ENCODE measurements at regions not wholly inside any gene's neighbourhood (a gene's known extent, or its start where the extent isn't known, plus 50 kb on each side); places are given as distances from the start of the nearest gene placed in this dataset.

GRCh38 chr5:2879701-2880100 is 128.2 kb upstream of the IRX2 start:
- in situ Hi-C loops (cut with HindIII; ENCODE audit: low sequenced_read_pairs): no loop called here
- DNase-seq (ENCODE audit: low read depth): no peak
- TF ChIP-seq, protein P1, sequence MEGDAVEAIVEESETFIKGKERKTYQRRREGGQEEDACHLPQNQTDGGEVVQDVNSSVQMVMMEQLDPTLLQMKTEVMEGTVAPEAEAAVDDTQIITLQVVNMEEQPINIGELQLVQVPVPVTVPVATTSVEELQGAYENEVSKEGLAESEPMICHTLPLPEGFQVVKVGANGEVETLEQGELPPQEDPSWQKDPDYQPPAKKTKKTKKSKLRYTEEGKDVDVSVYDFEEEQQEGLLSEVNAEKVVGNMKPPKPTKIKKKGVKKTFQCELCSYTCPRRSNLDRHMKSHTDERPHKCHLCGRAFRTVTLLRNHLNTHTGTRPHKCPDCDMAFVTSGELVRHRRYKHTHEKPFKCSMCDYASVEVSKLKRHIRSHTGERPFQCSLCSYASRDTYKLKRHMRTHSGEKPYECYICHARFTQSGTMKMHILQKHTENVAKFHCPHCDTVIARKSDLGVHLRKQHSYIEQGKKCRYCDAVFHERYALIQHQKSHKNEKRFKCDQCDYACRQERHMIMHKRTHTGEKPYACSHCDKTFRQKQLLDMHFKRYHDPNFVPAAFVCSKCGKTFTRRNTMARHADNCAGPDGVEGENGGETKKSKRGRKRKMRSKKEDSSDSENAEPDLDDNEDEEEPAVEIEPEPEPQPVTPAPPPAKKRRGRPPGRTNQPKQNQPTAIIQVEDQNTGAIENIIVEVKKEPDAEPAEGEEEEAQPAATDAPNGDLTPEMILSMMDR (IDR thresholded peaks at IDR 0.05; ENCODE audit: low read depth, low read length, missing control alignments): no peak

DNA sequence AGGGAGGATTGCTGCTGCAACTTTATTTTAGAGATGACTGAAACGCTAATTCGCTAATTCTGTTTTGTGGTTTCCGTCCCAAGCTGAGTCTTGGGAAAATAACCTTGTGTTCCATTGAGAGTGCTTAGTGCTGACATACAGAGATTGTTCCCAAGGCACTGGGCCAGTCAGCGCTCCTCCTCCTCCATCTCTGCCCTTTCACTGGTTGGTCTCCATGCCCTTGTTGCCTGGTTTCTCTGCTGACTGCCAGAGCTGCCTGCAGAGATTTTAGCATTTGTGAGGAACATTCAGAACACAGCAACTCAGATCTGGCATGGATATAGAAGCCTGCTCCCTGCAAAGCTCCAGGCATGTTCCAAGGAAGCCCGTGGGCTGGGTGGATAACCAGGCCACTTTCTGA is 126.0 kb upstream of the IRX2 start:
- in situ Hi-C loops (cut with HindIII; ENCODE audit: low sequenced_read_pairs): no loop called here
- TF ChIP-seq, protein P1 (IDR thresholded peaks at IDR 0.05; ENCODE audit: low read depth, low read length, missing control alignments): no peak
- H3K4me3 ChIP-seq (ENCODE audit: low read depth, low read length): no peak overlapping the region
- DNase-seq (ENCODE audit: low read depth): no peak

More at GRCh38 chr5:2879701-2880100, 128.2 kb upstream of the IRX2 start:
- no peak overlapping the region for H3K4me3 ChIP-seq (ENCODE audit: low read depth, low read length)

DNA sequence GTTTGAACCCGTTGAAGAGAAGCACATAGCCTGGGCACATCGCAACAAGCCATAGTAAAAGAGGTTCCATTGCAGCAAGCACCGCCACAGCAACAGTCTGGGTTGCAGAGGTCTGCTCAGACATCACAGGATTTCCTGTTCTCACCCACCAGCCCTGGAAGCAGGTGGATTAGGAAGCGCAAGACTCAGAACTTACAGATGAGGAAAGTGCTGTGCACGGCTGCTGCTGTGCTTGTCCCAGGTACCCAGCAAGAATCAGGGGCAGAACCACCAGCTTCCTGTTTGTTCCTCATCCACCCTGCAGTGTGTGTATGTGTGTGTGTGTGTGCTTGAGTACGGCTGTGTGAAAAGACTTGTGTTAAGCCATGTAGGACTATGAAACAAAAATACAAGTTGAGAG is 124.7 kb upstream of the IRX2 start:
- no peak overlapping the region for H3K4me3 ChIP-seq (ENCODE audit: low read depth, low read length)
- TF ChIP-seq, protein P1 (IDR thresholded peaks at IDR 0.05; ENCODE audit: low read depth, low read length, missing control alignments): no peak
- in situ Hi-C loops (cut with HindIII; ENCODE audit: low sequenced_read_pairs): no loop called here
- DNase-seq (ENCODE audit: low read depth): no peak

DNA sequence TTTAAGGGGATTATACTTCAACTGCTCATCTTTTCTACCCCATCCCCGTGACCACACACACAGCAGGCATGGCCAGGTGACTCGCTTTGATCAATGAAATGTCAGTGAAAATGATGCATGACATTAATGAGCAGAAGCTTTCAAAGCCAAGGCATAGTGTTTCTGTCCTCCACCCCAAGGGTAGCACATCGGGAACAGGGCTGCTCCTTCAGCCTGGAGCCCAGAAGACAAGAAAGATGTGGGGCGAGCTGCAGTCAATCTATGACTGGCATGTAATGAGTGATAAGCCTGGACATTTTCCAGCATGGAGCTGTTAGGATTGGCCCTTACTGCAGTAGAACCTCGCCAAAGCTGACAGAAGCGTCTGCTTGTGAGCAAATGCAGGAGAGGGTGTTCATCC is 122.6 kb upstream of the IRX2 start:
- no peak for DNase-seq (ENCODE audit: low read depth)
- TF ChIP-seq, protein P1 (IDR thresholded peaks at IDR 0.05; ENCODE audit: low read depth, low read length, missing control alignments): no peak
- H3K4me3 ChIP-seq (ENCODE audit: low read depth, low read length): no peak overlapping the region
- in situ Hi-C loops (cut with HindIII; ENCODE audit: low sequenced_read_pairs): no loop called here

DNA sequence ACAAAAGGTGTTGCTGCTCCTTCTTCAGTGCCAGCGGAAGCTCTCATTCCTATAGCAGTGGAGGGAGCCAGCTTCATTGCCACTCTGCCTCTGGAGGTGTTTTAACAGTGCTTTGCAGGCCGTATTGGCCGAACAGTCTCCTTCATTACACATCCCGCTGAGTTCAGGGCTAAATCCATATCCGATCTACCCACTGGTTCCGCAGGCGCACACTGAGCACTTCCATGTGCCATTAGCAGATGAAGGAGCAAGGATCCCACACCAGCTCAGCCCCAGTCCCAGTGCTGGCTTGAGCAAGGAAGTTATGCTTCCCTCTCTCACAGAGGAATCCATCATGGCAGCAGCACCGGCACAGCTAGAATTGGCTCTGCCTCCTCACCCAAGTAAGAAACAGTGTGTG is 121.2 kb upstream of the IRX2 start:
- TF ChIP-seq, protein P1 (IDR thresholded peaks at IDR 0.05; ENCODE audit: low read depth, low read length, missing control alignments): no peak
- no peak for DNase-seq (ENCODE audit: low read depth)
- no peak overlapping the region for H3K4me3 ChIP-seq (ENCODE audit: low read depth, low read length)
- in situ Hi-C loops (cut with HindIII; ENCODE audit: low sequenced_read_pairs): no loop called here

- in situ Hi-C loops (cut with HindIII; ENCODE audit: low sequenced_read_pairs): no loop called here
Observed at GRCh38 chr5:2871282-2871681, 119.8 kb upstream of the IRX2 start.

More at GRCh38 chr5:2871282-2871681, 119.8 kb upstream of the IRX2 start:
- DNase-seq (ENCODE audit: low read depth): no peak
- no peak overlapping the region for H3K4me3 ChIP-seq (ENCODE audit: low read depth, low read length)
- TF ChIP-seq, protein P1 (IDR thresholded peaks at IDR 0.05; ENCODE audit: low read depth, low read length, missing control alignments): no peak

Data from astrocyte of the cerebellum (primary cell).